Suprapubic skin (tissue), 3 donors: ENCODE measurements at regions not wholly inside any gene's neighbourhood (a gene's known extent, or its start where the extent isn't known, plus 50 kb on each side); places are given as distances from the start of the nearest gene placed in this dataset.

Experiments
- POLR2A ChIP-seq, 2 donors: fragments of 450-650 bp; IDR thresholded peaks; one replicate each; pipeline ENCODE4 v1.6.1; 2017; ENCODE audit warnings: antibody characterized with exemption in 2 of 2, mild to moderate bottlenecking in 2 of 2, moderate library complexity in 2 of 2
- TF ChIP-seq, protein P1 (sequence below), 2 donors: fragments of 200-600 bp in 1 of 2; fragments of 450-650 bp in 1 of 2; sonication (generic) in 1 of 2; IDR thresholded peaks; one replicate each; pipeline ENCODE4 v1.5.1; 2016 to 2019; ENCODE audit warnings: antibody characterized with exemption in 2 of 2, mild to moderate bottlenecking in 1 of 2, moderate library complexity in 1 of 2

DNA sequence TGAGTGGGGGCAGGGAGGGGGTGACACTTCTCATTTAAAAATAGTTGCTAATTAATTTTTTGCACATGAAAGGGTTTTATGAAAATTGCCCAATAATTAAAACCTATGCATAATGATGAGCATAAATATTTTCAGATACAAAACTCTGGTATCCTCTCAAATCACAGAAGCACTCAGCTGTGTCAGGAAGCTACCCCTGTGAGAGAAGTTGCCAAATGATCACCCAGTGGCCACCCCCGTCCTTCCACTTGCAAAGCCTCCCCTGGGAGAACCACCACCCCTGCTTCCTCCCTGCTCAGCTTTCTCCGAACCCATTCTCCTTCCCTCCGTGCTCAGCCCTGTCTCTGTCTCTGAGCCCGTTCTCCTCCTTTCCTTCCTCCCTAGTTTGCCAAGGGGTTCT, 400.2 kb upstream of the SALL3 start:
- TF ChIP-seq, protein P1, sequence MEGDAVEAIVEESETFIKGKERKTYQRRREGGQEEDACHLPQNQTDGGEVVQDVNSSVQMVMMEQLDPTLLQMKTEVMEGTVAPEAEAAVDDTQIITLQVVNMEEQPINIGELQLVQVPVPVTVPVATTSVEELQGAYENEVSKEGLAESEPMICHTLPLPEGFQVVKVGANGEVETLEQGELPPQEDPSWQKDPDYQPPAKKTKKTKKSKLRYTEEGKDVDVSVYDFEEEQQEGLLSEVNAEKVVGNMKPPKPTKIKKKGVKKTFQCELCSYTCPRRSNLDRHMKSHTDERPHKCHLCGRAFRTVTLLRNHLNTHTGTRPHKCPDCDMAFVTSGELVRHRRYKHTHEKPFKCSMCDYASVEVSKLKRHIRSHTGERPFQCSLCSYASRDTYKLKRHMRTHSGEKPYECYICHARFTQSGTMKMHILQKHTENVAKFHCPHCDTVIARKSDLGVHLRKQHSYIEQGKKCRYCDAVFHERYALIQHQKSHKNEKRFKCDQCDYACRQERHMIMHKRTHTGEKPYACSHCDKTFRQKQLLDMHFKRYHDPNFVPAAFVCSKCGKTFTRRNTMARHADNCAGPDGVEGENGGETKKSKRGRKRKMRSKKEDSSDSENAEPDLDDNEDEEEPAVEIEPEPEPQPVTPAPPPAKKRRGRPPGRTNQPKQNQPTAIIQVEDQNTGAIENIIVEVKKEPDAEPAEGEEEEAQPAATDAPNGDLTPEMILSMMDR (IDR thresholded peaks at IDR 0.05) = no peak
- no peak for TF ChIP-seq POLR2A (IDR thresholded peaks at IDR 0.05)
